CD4-positive, alpha-beta T cell treated with Interferon alpha-2 for 1 hour (primary cell): ENCODE measurements at regions not wholly inside any gene's neighbourhood (a gene's known extent, or its start where the extent isn't known, plus 50 kb on each side); places are given as distances from the start of the nearest gene placed in this dataset.
"Not testable (repeated sequence)": the region's sequence is repeated elsewhere in the genome, so short reads cannot be mapped to it uniquely, and the experiment has no call there.

Source experiments
- DNase-seq, 2 donors: peaks; one replicate each; pipeline ENCODE4 v3.0.0-alpha.2; 2020 to 2022

GRCh38 chr1:143905214-143906179 lies 66.3 kb downstream of the FAM72C start:
- peak; percentile 14 to 19 for DNase-seq

GRCh38 chr1:143904622-143904979 lies 67.2 kb downstream of the FAM72C start:
- peak in 1 of 2 donors; percentile 32 for DNase-seq

GRCh38 chr1:143903899-143904621 lies 67.7 kb downstream of the FAM72C start:
- peak in 1 of 2 donors; percentile 1 for DNase-seq

- not testable (repeated sequence) for DNase-seq
Measured at GRCh38 chr1:143896377-143896776, 75.4 kb downstream of the FAM72C start.

- peak; percentile 75 to 76 for DNase-seq
Measured at GRCh38 chr1:143884932-143885574, 86.7 kb downstream of the FAM72C start.

- DNase-seq, result peak; percentile 38 to 69
Measured at GRCh38 chr1:143884532-143884931, 87.3 kb downstream of the FAM72C start.

- DNase-seq, result peak in 1 of 2 donors; percentile 6
Measured at GRCh38 chr1:143879757-143880536, 91.8 kb downstream of the FAM72C start.

- DNase-seq, result not testable (repeated sequence)
Measured at GRCh38 chr1:143875947-143876346, 95.8 kb downstream of the FAM72C start.

- not testable (repeated sequence) for DNase-seq
Measured at GRCh38 chr1:143874625-143875024, 97.2 kb downstream of the FAM72C start.

GRCh38 chr1:143873650-143874049 lies 98.1 kb downstream of the FAM72C start:
- not testable (repeated sequence) for DNase-seq

- not testable (repeated sequence) for DNase-seq
Measured at GRCh38 chr1:143870388-143870787, 101.4 kb downstream of the FAM72C start.

GRCh38 chr1:143867590-143868220 lies 104.1 kb downstream of the FAM72C start:
- peak; percentile 17 to 56 for DNase-seq

- DNase-seq, result not testable (repeated sequence)
Measured at GRCh38 chr1:143863901-143864520, 107.8 kb downstream of the FAM72C start.

GRCh38 chr1:143862722-143863121 lies 109.1 kb downstream of the FAM72C start:
- DNase-seq, result not testable (repeated sequence)

- DNase-seq, result not testable (repeated sequence)
Measured at GRCh38 chr1:143861306-143861705, 110.5 kb downstream of the FAM72C start.

GRCh38 chr1:143855867-143856266 lies 115.9 kb downstream of the FAM72C start:
- not testable (repeated sequence) for DNase-seq

GRCh38 chr1:143854069-143854468 lies 117.7 kb downstream of the FAM72C start:
- DNase-seq, result not testable (repeated sequence)

GRCh38 chr1:143850637-143851036 lies 121.1 kb downstream of the FAM72C start:
- not testable (repeated sequence) for DNase-seq

GRCh38 chr1:143848859-143849258 lies 122.9 kb downstream of the FAM72C start:
- DNase-seq, result not testable (repeated sequence)

- DNase-seq, result not testable (repeated sequence)
Measured at GRCh38 chr1:143845193-143845592, 126.6 kb downstream of the FAM72C start.

- not testable (repeated sequence) for DNase-seq
Measured at GRCh38 chr1:143842058-143842457, 129.7 kb downstream of the FAM72C start.
